IPS DF 4.7 (cell line): ENCODE measurements at regions not wholly inside any gene's neighbourhood (a gene's known extent, or its start where the extent isn't known, plus 50 kb on each side); places are given as distances from the start of the nearest gene placed in this dataset.

Experiments used
- DNase-seq: peaks from one replicate; pipeline ENCODE4 v3.0.0-alpha.2; 2013; ENCODE audit warnings: low spot score; ENCODE audit errors: extremely low read depth

DNA sequence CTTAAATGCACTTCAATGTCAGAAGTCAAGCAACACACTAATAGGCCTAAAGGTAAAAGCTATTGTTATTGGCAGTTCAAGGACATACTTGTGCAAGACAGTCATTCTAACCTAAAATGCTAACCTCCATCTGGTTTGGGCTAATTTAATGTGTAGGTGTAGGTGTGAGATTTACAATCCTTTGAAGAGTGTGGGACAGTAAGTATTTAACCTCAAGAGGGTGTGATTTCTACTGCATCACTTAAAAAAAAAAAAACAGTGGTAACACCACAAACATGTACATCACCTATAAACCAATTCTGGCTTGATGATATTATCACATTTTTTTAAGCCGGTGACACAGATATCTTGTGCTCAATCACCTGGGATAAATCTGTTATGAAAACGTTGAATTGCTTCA, 127.5 kb upstream of the MEF2C start:
- no peak for DNase-seq

DNA sequence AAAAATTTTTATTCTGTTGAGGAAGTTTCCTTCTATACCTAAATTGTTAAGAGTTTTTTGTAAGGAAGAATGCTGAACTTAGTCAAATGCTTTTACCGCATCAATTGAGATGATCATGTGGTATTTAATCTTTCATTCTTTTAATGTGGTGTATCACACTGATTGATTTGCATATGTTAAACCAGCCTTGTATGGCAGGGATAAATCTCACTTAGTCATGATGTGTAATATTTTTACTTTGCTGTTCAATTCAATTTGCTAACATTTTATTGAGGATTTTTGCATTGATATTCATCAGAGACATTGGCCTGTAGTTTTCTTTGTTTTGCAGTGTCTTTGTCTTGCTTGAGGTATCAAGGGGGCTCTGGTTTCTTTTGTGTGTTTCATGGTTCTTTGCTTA, 125.3 kb upstream of the MEF2C start:
- DNase-seq: no peak

DNA sequence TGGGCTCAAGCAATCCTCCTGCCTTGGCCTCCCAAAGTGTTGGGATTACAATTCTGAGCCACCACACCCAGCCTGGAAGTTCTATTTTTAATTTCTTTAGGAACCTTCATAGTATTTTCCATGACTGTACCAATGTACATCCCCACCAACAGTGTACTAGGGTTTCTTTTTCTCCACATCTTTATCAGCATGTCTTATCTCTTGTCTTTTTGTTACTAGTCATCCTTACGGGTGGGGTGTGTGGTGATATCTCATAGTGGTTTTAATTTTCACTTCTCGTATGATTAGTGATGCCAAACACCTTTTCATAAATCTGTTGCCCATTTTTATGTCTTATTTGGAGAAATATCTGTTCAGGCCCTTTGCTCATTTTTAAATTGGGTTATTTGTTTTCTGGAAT, 123.0 kb upstream of the MEF2C start:
- DNase-seq: no peak

- DNase-seq: no peak
Observed at GRCh38 chr5:89004379-89004778, 121.4 kb upstream of the MEF2C start.

- no peak for DNase-seq
Observed at GRCh38 chr5:89003563-89004036, 120.6 kb upstream of the MEF2C start.

DNA sequence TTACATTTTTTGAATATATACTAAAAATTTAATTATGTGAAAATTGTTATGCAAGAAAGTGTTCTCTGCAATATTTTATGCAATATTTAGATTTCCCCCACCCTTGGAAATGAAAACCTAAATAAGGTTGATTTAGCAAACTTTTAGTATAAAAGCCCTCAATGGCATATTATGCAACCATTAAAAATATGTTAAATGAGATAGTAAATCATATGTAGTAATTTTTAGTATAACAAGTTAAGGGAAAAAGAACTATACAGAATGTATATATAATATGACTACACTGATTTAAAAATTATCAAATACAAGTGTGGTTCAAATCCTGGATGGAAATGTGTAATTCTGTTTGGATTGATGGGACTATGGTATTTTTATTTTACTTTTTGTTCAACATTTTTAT, 116.9 kb upstream of the MEF2C start:
- no peak for DNase-seq

DNA sequence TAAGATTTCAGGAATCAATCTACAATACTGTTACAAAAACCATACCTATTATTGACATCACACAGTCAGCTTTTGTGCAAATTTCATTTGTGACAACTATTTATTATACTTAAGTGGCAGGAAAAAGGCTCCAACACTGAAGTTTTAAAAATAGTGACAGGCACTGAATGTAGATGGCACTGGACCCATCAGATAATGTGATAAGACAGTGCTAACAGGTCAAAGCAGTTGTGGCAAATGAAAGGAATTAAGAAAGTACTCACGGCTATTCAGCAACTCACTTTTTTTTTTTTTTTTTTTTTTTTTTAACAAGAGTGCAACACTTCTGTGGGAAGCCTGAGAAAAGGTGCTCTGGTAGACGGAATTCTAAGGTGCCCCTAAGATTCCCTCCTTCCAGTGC, 115.0 kb upstream of the MEF2C start:
- no peak for DNase-seq

DNA sequence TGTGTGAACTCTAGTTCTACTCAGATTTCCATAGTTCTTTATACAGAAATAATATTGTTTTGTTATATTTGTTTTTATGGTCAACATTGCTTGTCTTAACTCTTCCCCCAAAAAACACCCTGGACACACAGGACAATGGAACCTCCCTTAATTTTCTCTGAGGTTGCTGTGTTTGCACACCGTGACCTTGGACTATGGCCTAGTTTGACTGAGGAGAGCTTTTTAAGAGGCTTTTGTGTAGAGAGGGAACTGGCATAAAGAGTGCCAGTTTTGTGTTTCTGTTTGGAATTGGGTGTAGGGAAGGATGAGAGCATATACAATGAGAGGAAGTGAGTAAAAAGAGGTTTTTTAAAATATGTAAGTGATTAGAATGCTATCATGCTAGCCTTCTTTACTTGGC, 101.1 kb upstream of the MEF2C start:
- DNase-seq: no peak

DNA sequence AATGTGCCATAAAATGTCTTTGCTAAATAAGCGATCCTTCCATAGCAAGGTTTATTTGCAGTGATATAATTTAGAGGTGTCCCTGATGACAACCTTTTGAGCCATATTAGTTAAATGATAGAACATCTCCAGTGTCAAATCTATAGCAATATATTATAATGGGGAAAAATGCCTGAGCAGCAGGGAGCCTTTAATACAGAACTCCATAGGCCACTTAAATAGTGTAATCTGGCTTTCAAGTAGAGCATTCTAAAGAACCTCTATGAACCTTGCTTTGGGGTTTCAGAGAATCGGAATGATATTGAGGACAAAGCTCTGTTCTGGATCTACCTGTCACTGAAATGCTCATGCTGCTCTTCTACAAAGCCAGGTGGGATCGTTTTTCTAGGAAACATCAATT, 96.7 kb upstream of the MEF2C start:
- no peak for DNase-seq

DNA sequence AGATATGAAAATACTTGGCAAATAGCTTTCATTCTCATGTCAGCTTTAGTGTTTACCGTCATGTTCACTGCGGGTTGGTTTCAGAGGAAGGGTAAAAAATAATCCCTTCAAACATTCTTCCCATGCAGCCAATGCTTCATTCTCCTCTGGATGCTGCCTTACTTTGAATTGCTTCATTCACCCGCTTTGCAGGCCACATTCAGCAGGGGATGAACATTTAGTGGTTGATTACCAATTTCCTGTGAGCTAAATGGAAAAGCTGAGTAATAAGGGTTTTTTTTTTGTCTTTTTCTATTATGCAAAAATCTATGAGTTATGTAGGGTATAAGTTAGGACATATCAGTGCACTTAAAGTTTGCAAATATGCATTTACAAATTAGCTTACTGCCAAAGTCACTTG, 96.3 kb upstream of the MEF2C start:
- no peak for DNase-seq

GRCh38 chr5:88976914-88977313, 93.9 kb upstream of the MEF2C start:
- no peak for DNase-seq

DNA sequence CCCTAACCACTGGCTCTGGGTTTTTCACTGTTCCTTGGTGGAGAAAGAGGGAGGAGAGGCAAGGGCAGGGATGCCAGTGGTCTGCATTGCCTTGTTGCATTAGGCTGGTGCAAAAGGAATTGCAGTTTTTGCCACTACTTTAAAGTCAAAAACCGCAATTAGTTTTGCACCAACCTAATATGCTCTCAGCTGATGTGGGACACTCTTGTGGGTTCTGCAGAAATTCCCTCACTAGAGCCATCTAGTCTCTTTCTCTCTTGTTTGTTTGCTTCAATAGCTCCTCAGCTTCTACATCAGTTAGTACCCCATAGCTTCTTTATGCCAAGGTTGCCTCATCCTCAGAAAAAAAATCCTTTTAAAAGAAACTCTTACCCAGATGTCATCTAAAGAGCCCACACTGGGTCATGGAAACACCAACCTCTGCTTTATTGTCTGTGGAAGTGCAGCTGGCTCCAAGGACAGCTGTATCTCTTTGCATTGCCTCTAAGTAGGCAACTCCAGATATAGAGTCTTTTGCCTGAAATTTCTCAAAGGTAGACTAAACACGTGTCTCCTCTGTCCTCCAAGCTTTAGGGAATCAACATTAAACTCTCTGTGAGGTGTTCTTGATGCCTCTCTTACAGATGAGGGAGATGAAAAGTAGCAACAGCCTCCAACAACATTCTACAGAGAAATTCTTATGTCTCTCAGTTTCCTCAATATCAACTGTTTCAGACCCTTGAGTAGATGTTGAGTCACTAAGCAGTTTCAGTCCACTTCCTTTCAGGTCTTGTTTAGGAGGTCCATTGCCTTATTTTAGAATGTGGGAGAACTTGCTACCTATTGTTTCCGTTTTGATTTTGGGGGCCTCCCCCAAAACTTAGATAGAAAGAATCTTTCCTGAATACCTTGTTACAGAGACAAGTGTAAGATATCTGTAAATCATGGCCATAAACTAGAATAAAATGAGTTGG, 84.9 kb upstream of the MEF2C start:
- DNase-seq: no peak

DNA sequence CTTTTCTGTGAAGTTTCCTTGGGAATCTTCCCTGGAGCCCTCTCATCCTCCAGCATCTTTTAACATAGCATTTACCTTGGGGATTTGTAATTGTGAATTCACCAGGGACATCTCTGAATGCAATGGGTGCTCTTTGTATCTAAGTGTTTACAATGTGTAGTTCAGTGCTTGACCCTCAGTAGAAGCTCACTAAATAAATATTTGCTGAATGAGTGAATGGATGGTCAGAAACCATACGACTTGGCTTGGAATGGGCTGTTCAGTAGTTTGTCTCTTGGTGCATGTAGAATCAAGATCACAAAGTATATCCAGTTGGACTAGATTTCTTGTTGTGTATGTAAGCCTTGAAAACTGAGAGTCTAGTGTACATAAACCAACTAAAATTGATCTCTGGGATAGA, 81.8 kb upstream of the MEF2C start:
- no peak for DNase-seq

DNA sequence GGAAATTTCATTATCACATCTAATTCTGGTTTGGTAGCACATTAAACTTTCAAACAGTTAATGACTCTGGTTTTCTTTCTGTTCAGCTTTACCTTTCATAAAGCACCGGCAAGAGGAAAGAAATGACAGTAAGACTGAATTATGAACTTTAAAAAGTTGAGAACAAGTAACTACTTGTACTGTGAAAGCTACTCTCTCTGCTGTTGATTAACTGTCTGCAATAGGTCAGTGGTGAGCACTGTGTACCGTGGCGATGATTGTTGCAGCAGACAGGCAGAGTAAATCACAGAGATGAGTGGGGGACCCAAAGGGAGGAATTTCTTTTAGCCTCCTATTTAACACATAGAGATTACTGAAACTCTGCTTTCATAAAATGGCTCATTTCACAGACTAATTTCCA, 74.0 kb upstream of the MEF2C start:
- DNase-seq: no peak

DNA sequence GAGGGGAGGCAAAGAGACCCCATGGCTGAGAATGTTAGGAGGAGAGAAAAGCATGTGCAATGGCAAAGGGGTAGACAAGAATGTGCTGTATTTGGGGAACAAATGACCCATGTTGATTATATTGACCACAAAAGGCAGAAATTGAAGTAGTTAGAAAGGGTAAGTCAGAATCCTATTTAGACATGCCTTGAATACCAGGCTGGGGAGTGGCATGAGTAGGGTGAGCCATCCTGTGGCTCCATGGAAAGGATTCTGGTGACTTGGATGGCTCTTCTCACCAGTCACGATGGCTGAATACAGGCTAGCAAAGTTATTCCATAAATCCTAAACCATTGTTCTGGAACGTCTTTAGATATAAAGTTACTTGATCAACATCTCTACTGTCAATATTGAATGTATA, 73.4 kb upstream of the MEF2C start:
- DNase-seq: no peak

- no peak for DNase-seq
Observed at GRCh38 chr5:88955403-88955802, 72.4 kb upstream of the MEF2C start.

DNA sequence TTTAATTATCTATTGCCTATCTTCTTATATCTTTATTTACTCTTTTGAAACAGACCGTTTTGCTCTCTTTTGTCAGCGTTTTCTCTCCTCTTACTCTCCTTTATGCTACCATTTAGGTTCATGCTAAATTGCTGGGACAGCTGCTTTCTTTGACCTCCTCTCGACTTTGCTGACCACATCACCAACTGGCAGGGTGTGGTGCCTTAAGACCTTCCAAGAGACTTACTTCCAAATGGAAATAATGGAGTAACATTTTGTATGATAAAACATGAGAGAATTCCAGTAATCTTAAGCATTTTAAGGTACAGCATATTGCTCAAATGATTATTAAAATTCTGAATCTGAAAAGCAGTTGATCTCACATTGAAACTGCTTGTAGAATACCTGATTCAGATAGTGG, 71.5 kb upstream of the MEF2C start:
- no peak for DNase-seq

- no peak for DNase-seq
Observed at GRCh38 chr5:88952996-88953643, 70.1 kb upstream of the MEF2C start.

DNA sequence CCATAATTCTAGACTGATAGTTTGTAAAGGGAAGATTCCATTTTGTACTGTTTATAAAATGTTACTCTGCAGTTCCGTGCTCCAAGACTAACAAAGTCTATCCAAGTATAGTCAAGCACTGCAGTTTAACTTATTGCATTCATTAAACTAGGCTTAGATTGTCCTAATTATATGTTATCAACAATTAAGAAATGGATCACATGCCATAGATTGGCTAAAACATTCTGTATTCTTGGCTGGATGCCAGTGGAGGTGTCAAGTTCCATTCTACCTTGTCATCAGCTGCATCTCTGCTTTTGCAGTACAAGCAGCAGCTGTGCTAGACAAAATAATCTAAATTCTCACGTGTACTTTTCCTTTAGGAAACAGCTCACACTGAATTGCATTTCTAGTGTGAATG, 69.4 kb upstream of the MEF2C start:
- DNase-seq: no peak

DNA sequence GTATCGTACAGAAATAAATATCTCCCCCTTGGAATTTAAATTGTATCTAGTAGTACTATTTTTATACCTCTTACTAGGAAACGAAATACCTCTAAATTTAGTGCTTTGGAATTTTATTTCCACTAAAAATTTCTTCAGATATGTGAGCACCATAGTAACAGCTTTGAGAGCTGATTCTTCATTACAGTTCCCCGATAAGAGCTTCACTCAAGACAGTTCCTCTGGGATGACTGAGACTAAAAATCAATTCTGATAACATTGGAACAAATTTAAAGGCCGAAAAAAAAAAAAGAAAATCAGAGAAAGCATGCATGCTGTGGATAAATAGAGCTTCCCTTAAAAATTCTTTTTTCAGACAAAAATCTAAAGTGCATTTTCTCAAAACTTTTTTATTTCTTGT, 68.5 kb upstream of the MEF2C start:
- no peak for DNase-seq

DNA sequence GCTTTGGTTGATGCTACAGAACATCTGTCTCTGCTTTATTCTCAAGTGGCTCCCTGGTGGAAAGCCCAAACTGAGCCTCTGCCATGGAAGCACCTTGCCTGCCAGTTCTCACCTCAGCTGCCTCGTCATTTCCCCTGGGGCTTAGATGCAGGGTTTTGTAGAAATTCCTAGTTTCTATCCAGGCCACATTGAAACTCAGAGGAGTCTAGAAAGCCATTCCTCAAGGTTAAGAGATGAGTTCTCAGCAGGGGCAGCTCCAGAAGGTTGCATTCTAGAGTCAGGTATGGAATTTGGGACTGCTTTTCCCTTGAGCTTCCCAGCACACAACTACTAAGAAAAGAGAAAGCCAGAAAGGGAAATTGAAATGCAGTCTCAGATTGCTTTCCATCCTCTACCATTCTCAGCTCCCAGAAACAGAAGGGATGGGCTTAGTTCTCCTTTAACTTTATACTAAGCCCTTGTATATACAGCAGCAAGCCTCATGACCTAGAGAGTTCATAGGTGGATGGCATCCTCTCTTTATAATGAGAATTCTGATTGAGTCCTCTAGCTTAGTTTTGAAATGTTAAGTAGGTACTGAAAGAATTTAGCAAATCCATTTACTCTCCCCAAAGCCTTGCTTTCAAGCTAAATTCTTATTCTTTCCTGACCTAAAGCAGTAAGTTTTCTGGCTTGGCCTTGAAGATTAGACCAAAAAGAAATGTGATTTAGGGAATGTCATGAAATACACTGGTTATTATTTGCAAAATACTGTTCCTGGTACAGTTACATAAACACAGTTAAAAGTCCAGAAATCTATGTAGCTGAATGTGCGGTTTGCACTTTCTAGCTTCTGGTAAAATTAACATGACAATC, 66.0 kb upstream of the MEF2C start:
- no peak for DNase-seq
